SIG-M5 (cell line): ENCODE measurements at regions not wholly inside any gene's neighbourhood (a gene's known extent, or its start where the extent isn't known, plus 50 kb on each side); places are given as distances from the start of the nearest gene placed in this dataset.

Source experiments
- DNase-seq: peaks from one replicate; lab custom pipeline; 2025; lab: John Stamatoyannopoulos, UW

GRCh38 chr15:69843276-69843899 is 254.3 kb downstream of the TLE3 start:
- no peak for DNase-seq

GRCh38 chr15:69843900-69844304 is 253.8 kb downstream of the TLE3 start:
- DNase-seq: no peak

- DNase-seq: no peak
Observed at GRCh38 chr15:69845159-69845558, 252.6 kb downstream of the TLE3 start.

GRCh38 chr15:69847625-69848024 is 250.1 kb downstream of the TLE3 start:
- DNase-seq: no peak

GRCh38 chr15:69848096-69848495 is 249.6 kb downstream of the TLE3 start:
- DNase-seq: no peak

GRCh38 chr15:69848551-69849231 is 249.0 kb downstream of the TLE3 start:
- no peak for DNase-seq

GRCh38 chr15:69849232-69849610 is 248.5 kb downstream of the TLE3 start:
- no peak for DNase-seq

- no peak for DNase-seq
Observed at GRCh38 chr15:69852482-69852881, 245.2 kb downstream of the TLE3 start.

- DNase-seq: no peak
Observed at GRCh38 chr15:69852916-69853315, 244.8 kb downstream of the TLE3 start.

GRCh38 chr15:69853544-69853951 is 244.2 kb downstream of the TLE3 start:
- no peak for DNase-seq

- DNase-seq: no peak
Observed at GRCh38 chr15:69854001-69854400, 243.7 kb downstream of the TLE3 start.

- DNase-seq: no peak
Observed at GRCh38 chr15:69854521-69855181, 243.1 kb downstream of the TLE3 start.

- no peak for DNase-seq
Observed at GRCh38 chr15:69855258-69856000, 242.3 kb downstream of the TLE3 start.

- DNase-seq: no peak
Observed at GRCh38 chr15:69857250-69857649, 240.5 kb downstream of the TLE3 start.

GRCh38 chr15:69857686-69858391 is 239.9 kb downstream of the TLE3 start:
- no peak for DNase-seq

- no peak for DNase-seq
Observed at GRCh38 chr15:69858456-69858855, 239.3 kb downstream of the TLE3 start.

- no peak for DNase-seq
Observed at GRCh38 chr15:69859866-69860265, 237.9 kb downstream of the TLE3 start.

GRCh38 chr15:69860321-69860720 is 237.4 kb downstream of the TLE3 start:
- no peak for DNase-seq

- no peak for DNase-seq
Observed at GRCh38 chr15:69860921-69861320, 236.8 kb downstream of the TLE3 start.

- no peak for DNase-seq
Observed at GRCh38 chr15:69861331-69862171, 236.2 kb downstream of the TLE3 start.

GRCh38 chr15:69862540-69862939 is 235.2 kb downstream of the TLE3 start:
- no peak for DNase-seq
